GM12872 (cell line): ENCODE measurements at regions not wholly inside any gene's neighbourhood (a gene's known extent, or its start where the extent isn't known, plus 50 kb on each side); places are given as distances from the start of the nearest gene placed in this dataset.

Experiments used
- TF ChIP-seq, protein P1 (sequence below): IDR thresholded peaks from 3 replicates; pipeline ENCODE4 v1.5.1; 2011; ENCODE audit warnings: low read depth, mild to moderate bottlenecking, low read length, moderate library complexity; ENCODE audit not compliant: insufficient read depth

- TF ChIP-seq, protein P1, sequence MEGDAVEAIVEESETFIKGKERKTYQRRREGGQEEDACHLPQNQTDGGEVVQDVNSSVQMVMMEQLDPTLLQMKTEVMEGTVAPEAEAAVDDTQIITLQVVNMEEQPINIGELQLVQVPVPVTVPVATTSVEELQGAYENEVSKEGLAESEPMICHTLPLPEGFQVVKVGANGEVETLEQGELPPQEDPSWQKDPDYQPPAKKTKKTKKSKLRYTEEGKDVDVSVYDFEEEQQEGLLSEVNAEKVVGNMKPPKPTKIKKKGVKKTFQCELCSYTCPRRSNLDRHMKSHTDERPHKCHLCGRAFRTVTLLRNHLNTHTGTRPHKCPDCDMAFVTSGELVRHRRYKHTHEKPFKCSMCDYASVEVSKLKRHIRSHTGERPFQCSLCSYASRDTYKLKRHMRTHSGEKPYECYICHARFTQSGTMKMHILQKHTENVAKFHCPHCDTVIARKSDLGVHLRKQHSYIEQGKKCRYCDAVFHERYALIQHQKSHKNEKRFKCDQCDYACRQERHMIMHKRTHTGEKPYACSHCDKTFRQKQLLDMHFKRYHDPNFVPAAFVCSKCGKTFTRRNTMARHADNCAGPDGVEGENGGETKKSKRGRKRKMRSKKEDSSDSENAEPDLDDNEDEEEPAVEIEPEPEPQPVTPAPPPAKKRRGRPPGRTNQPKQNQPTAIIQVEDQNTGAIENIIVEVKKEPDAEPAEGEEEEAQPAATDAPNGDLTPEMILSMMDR = no peak
Observed at GRCh38 chr6:74901576-74901975, 304.3 kb downstream of the COL12A1 start.

- TF ChIP-seq, protein P1 = no peak
Observed at GRCh38 chr6:74899416-74899815, 306.4 kb downstream of the COL12A1 start.

DNA sequence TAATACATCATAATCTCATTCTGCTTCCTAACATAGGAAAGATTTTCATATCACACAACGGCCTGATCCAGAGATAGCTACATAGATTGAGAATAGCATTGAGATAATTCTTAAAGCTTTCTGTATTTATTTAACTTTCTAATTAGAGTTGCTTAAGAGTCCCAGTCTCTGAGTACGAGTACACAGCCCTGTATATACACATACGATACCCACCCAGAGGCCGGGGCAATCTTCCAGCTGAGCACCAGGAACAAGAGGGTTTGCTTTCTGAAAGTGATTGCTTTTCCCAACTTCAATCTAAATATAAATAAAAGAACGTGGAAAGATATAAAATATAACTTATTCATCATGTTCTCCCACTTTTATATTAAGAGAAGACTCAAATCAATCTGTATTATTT is 313.8 kb downstream of the COL12A1 start:
- TF ChIP-seq, protein P1 = no peak

GRCh38 chr6:74891349-74891831 is 314.5 kb downstream of the COL12A1 start:
- TF ChIP-seq, protein P1 = no peak

DNA sequence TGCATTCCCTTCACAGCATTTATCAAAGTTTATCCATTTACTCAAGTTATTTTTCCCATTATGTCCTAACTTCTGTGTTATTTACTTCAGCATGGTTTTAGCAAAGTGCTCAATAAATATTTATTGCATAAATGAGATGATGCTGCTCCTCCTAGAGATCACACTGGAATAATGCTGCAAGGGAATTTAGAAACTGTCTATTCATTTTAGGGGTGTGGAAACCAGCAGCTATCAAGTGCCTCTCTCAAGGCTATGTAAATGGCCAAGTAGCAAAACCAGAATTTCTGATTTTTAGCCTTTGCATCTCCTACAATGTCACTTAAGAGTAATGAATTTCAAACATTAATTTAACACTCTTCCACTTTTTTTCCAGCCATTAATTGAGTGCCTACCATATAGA is 316.2 kb downstream of the COL12A1 start:
- TF ChIP-seq, protein P1 = no peak

- TF ChIP-seq, protein P1 = no peak
Observed at GRCh38 chr6:74879976-74880375, 325.9 kb downstream of the COL12A1 start.

DNA sequence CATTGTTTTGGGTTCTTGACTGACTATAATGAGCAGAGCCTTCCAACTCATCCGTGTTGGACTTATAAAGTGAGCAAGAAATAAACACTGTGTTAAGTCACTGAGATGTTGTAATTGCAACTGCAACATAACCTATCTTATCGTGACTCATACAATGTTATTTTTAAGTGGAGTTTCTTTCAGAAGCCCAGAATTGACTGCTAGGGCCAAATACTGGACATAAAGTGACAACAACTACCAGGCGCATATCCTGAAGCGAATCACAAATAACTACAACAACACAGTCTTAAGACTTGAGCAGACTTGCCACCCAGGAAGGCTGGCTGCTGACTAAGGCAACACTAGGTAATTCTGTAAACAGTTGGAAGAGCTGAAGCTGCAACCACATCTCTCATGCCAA is 326.6 kb downstream of the COL12A1 start:
- TF ChIP-seq, protein P1 = no peak

DNA sequence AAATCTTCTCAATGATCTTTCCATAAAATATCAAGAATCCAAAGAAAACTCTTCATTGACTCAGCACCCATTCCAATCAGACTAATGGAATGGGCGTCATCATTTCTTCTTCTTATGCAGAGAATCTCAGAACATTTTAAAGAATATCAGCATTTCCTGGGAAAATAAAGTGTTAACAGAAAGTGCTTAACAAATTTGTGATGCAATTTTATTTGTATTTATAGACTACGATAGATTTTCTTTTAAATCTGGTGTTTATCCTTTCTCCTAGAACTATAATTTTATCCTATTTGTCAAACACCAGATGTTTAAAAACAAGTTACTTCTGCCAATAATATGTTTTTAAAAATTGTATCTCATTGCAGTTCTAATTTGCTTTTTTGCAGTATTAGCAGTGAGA is 330.7 kb downstream of the COL12A1 start:
- TF ChIP-seq, protein P1 = no peak
